HG03039 (cell line): ENCODE measurements at regions not wholly inside any gene's neighbourhood (a gene's known extent, or its start where the extent isn't known, plus 50 kb on each side); places are given as distances from the start of the nearest gene placed in this dataset.
"Not testable (repeated sequence)": the region's sequence is repeated elsewhere in the genome, so short reads cannot be mapped to it uniquely, and the experiment has no call there.

ENCODE experiments used
- ATAC-seq: cut with Tn5 transposase; IDR thresholded peaks from one replicate; pipeline ENCODE4 v1.9.1; 2021; ENCODE audit warnings: mild to moderate bottlenecking, moderate library complexity; ENCODE audit not compliant: unreplicated experiment

GRCh38 chr18:45339810-45340550 lies 275.3 kb upstream of the SLC14A2 start:
- no peak for ATAC-seq

DNA sequence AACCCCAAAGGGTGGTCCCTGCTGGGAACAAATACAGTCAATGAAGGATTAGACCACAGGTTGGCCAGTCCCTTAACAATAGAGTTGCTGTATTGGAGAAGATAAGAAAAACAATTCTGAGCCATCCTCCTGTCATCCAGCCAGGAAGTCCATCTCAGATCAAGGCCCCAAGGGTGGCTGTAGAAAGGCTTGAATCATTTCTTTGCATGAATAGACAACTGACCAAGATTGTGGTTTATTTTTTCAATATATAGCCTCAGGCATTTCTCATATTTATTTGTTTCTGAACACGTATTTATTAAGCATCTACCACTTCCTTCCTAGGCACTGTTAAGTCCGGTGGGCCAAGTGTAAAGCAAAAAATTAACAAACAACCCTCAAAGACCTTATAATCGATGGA lies 274.4 kb upstream of the SLC14A2 start:
- ATAC-seq = no peak

GRCh38 chr18:45341454-45341853 lies 273.8 kb upstream of the SLC14A2 start:
- no peak for ATAC-seq

GRCh38 chr18:45342166-45342565 lies 273.1 kb upstream of the SLC14A2 start:
- no peak for ATAC-seq

DNA sequence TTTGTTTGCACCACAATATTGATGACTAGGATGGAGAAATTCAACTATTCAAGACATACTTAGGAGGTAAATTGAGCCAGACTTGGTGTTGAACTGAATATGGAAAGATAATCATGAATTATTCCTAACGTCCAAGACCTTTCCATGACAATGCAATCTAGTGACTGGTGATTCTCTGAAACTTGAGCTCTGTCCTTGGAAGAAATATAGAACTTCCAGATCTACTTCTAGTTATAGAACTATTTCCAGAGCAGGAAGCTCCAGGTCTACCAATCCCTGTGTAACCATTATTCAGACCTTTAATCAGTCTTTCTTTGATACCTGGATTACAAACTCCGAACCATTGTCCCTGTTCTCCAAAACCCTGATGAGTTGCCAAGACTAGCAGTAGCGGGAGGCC lies 272.6 kb upstream of the SLC14A2 start:
- ATAC-seq = no peak

DNA sequence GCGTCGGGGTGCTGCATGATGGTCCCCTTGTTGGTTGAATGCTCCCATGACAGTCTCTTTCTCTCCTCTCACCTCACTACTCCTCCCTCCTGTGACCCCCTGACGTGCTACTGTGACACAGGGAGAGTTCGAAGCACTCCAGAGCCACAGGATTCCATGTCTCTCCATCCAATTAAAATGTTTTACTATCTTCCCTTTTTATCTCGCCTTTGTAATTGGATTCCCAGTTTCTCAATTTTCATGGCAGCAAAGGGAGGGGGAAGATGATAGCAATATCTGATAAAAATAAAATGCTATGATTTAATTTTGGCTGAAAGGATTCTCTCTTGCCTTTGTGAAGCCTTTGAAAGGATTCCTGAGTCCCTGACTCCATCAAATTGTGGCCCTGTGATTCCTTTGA lies 271.9 kb upstream of the SLC14A2 start:
- ATAC-seq = no peak

DNA sequence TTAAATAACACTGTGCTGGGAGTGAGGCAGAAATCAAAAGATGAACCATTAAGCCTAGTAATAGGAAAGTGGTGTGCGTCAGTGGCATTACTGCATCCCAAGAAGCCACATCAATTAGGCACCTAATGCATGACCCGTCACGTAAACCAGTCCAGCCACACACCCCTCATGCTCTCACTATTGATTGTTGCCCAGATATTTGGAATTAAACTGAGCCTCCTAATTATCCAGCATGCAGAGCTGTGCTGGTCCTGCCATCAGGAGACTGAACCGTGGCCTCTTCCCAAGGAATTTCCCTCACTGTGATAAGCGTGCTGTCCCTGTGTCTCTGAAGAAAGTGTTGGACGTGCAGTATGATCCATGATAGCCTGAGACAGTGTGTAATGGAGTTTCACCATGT lies 270.6 kb upstream of the SLC14A2 start:
- not testable (repeated sequence) for ATAC-seq

DNA sequence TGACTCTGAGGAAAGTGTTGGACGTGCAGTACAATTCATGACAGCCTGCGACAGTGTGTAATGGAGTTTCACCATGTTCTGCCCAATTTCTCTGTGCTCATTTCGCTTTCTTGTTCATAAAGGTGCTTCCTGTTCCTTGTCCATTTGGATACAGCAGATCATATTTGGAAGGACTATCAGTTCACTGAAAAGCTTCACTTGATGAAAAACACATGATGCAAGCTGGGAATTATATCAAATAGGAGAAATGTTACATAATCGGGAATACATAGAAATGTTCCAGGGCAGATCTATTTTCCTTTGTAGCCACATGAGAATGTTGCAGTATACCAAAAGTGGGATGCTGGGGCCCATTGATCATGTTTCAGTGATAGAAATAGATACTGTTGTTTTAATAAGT lies 266.3 kb upstream of the SLC14A2 start:
- no peak for ATAC-seq

- no peak for ATAC-seq
These were observed 265.8 kb upstream of the SLC14A2 start for GRCh38 chr18:45349467-45349866.

DNA sequence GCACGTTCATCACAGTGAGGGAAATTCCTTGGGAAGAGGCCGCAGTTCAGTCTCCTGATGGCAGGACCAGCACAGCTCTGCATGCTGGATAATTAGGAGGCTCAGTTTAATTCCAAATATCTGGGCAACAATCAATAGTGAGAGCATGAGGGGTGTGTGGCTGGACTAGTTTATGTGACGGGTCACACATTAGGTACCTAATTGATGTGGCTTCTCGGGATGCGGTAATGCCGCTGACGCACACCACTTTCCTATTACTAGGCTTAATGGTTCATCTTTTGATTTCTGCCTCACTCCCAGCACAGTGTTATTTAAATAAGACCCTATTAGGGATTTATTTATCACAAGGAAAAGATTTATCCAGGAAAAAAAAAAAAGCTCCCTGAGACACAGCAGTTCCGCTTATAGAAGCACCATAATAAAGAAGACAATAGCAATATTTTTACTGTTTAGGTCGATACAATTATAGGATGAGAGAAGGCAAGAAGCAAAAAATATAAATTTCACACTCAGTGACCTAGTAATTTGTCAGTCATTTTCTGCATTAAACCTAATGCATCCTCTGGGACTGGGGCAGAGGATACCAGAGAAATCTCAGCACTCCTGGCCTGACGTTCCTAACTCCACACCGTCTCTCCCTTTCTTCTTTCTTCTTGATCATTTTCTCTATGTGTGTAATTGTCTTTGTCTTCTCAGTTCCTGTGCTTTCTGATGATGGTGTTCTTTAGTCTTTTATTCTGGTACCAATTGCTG lies 264.7 kb upstream of the SLC14A2 start:
- no peak for ATAC-seq

- ATAC-seq = no peak
These were observed 262.4 kb upstream of the SLC14A2 start for GRCh38 chr18:45352874-45353273.

GRCh38 chr18:45353530-45353929 lies 261.7 kb upstream of the SLC14A2 start:
- ATAC-seq = no peak

- ATAC-seq = no peak
These were observed 259.2 kb upstream of the SLC14A2 start for GRCh38 chr18:45355944-45356520.

DNA sequence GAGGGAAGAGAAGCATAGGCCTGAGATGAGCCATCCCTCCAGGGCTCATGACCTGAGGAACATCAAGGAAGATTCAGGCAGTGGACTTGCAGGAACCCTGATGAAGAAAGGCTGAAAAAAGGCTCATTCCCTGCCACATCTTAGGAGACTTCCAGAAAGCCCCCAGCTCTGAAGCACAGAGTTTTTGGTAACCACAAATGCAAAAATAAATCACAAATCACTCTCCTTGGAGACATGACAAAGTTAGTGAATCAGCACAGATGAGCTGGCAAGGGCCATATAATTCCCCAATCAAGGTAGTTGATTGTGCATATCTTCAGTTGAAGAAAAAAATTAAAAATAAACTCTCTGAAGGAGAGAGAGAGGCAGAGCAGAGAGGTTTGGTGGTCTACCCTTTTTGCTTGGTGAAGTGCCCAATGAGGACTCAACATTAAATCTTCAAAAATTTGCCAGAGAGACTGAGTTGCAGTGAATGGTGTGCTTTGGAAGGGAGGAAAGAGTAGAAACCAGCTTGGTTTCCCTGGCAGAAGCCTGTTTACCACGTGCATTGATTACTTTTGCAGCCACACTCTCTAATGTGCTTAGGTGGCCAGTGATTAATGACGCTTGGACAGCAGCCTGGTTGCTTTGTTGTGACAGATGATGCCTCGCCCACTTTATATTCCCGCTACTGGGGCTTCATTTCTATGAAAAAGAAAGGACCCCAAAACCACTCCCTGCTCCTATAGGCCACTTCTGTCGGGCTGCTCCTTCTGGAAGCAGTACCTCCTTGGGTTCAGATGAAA lies 257.4 kb upstream of the SLC14A2 start:
- no peak for ATAC-seq

- no peak for ATAC-seq
These were observed 255.8 kb upstream of the SLC14A2 start for GRCh38 chr18:45359275-45360009.

- no peak for ATAC-seq
These were observed 254.0 kb upstream of the SLC14A2 start for GRCh38 chr18:45361125-45361851.

DNA sequence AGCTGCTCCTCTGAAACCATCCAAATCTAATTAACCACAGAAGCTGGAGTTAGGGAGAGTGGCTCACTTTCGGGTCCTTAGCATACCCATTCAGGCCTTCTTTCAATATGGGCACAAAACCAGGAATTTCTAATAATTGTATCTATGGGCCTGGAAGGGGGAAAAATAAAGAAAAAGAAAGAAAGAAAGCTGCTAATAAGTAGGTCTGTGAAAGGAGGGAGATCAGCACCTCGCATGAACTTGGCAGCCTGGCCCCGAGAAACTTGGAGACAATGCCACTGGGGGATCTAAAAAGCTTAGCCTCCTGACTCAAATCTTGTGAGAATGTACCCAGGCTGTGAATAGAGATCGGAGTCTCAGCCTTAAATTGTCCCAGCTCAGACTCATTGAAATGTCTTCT lies 252.1 kb upstream of the SLC14A2 start:
- ATAC-seq = no peak

GRCh38 chr18:45365835-45366234 lies 249.4 kb upstream of the SLC14A2 start:
- ATAC-seq = no peak

DNA sequence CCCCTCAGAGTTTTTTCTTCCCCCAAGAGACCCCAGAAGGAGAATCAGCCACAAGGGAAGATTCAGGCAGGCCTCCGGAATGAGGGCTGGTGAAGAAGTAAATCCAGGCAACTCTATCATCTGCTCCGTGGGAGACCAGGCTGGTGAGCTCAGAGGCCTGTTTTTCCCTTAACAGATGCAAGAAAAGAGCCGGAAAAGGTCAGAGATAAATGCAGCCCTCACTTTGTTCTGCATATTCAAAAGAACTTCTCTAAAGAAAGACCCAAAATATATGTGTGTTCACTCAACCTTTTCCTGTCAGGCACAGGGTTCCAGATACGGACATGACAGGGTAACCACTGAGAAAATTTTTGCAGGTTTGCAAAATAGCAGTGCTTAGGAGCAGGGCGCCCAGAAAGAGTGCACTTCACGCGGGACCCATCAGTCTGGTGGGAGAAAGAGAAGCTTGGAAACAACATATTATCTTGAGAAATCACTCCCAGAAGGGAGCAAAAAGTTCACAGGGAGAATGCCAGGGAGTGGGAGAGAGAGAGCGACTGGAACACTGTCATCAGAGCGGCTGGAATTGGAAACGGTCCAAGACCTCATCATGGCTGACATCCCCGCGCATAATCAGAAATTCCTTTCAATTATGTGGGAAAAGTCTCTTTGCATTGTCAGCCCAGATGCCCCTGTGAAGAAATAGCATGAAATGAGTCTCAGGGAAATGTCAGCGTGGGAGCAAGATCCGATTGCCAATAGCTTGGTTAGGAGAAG lies 244.8 kb upstream of the SLC14A2 start:
- ATAC-seq = no peak
